Left cardiac atrium (tissue), 4 donors: ENCODE measurements at regions not wholly inside any gene's neighbourhood (a gene's known extent, or its start where the extent isn't known, plus 50 kb on each side); places are given as distances from the start of the nearest gene placed in this dataset.

ENCODE experiments used
- ATAC-seq, 2 donors: fragments of 200-7000 bp; cut with Tn5 transposase; one replicate each; pipeline ENCODE4 v1.9.1; 2020; ENCODE audit warnings: mild to moderate bottlenecking in 2 of 2, moderate library complexity in 2 of 2
- DNase-seq: peaks from one replicate; pipeline ENCODE4 v3.0.0-alpha.2; 2020
- intact Hi-C, 2 donors: fragments of 100-400 bp; cut with DNase I; formaldehyde crosslinking; loops; one replicate each; pipeline versions ENCODE4 v1.14.1 to v1.15.1; 2022 to 2023
- donor health status: DM: no; HTN: yes; CAD: no.
- donor health status: DM: no; HTN: yes; CAD: no; lungs with severe emphysema.
- donor health status: DM: yes; HTN: yes; CAD: no.
- donor health status: Dilated cardiomyopathy.

- no peak for ATAC-seq
- no peak for DNase-seq
- intact Hi-C loops: no loop called here
Measured at GRCh38 chr2:226142463-226142862, 657.2 kb downstream of the IRS1 start.

GRCh38 chr2:226140594-226140993, 659.0 kb downstream of the IRS1 start:
- ATAC-seq: no peak
- DNase-seq: no peak
- intact Hi-C loops: no loop called here

GRCh38 chr2:226139759-226140158, 659.9 kb downstream of the IRS1 start:
- no peak for DNase-seq
- intact Hi-C loops: no loop called here
- ATAC-seq: peak in 1 of 2 donors; percentile 22

GRCh38 chr2:226137201-226137811, 662.3 kb downstream of the IRS1 start:
- DNase-seq (no peak), ATAC-seq (no peak)
- intact Hi-C loops: no loop called here

- ATAC-seq (no peak), DNase-seq (no peak)
- intact Hi-C loops: no loop called here
Measured at GRCh38 chr2:226136739-226137138, 662.9 kb downstream of the IRS1 start.

GRCh38 chr2:226135861-226136548, 663.6 kb downstream of the IRS1 start:
- intact Hi-C loops: no loop called here
- ATAC-seq (no peak), DNase-seq (no peak)

- ATAC-seq: no peak
- no peak for DNase-seq
- intact Hi-C loops: no loop called here
Measured at GRCh38 chr2:226132323-226133215, 667.1 kb downstream of the IRS1 start.

GRCh38 chr2:226131299-226131784, 668.3 kb downstream of the IRS1 start:
- DNase-seq (no peak), ATAC-seq (peak; percentile 23 to 37)
- intact Hi-C loops: no loop called here

- no peak for ATAC-seq
- no peak for DNase-seq
- intact Hi-C loops: no loop called here
Measured at GRCh38 chr2:226130192-226130591, 669.4 kb downstream of the IRS1 start.

GRCh38 chr2:226127682-226128081, 671.9 kb downstream of the IRS1 start:
- intact Hi-C loops: no loop called here
- ATAC-seq (no peak), DNase-seq (no peak)

GRCh38 chr2:226126104-226126503, 673.5 kb downstream of the IRS1 start:
- intact Hi-C loops: no loop called here
- ATAC-seq (no peak), DNase-seq (no peak)

GRCh38 chr2:226125176-226125883, 674.3 kb downstream of the IRS1 start:
- ATAC-seq: no peak
- intact Hi-C loops: no loop called here
- no peak for DNase-seq

- intact Hi-C loops: no loop called here
- ATAC-seq (peak in 1 of 2 donors; percentile 23), DNase-seq (no peak)
Measured at GRCh38 chr2:226124548-226125011, 675.0 kb downstream of the IRS1 start.

GRCh38 chr2:226123300-226123699, 676.3 kb downstream of the IRS1 start:
- intact Hi-C loops: no loop called here

GRCh38 chr2:226122041-226122440, 677.6 kb downstream of the IRS1 start:
- ATAC-seq: no peak
- intact Hi-C loops: no loop called here
- DNase-seq: no peak

More at GRCh38 chr2:226123300-226123699, 676.3 kb downstream of the IRS1 start:
- ATAC-seq (no peak), DNase-seq (no peak)

- intact Hi-C loops: no loop called here
Measured at GRCh38 chr2:226121046-226121738, 678.4 kb downstream of the IRS1 start.

GRCh38 chr2:226118471-226119429, 680.9 kb downstream of the IRS1 start:
- ATAC-seq: peak; percentile 58 to 83
- intact Hi-C loops: no loop called here
- peak; percentile 21 for DNase-seq

More at GRCh38 chr2:226121046-226121738, 678.4 kb downstream of the IRS1 start:
- ATAC-seq (no peak), DNase-seq (no peak)
